GM19035 (cell line): ENCODE measurements at regions not wholly inside any gene's neighbourhood (a gene's known extent, or its start where the extent isn't known, plus 50 kb on each side); places are given as distances from the start of the nearest gene placed in this dataset.
A peak's percentile ranks its signal among the peaks of the same experiment; 100 is the strongest.
"Not testable (repeated sequence)": the region's sequence is repeated elsewhere in the genome, so short reads cannot be mapped to it uniquely, and the experiment has no call there.

Experiments
- ATAC-seq: cut with Tn5 transposase; IDR thresholded peaks from one replicate; pipeline ENCODE4 v1.9.1; 2021; ENCODE audit not compliant: unreplicated experiment

DNA sequence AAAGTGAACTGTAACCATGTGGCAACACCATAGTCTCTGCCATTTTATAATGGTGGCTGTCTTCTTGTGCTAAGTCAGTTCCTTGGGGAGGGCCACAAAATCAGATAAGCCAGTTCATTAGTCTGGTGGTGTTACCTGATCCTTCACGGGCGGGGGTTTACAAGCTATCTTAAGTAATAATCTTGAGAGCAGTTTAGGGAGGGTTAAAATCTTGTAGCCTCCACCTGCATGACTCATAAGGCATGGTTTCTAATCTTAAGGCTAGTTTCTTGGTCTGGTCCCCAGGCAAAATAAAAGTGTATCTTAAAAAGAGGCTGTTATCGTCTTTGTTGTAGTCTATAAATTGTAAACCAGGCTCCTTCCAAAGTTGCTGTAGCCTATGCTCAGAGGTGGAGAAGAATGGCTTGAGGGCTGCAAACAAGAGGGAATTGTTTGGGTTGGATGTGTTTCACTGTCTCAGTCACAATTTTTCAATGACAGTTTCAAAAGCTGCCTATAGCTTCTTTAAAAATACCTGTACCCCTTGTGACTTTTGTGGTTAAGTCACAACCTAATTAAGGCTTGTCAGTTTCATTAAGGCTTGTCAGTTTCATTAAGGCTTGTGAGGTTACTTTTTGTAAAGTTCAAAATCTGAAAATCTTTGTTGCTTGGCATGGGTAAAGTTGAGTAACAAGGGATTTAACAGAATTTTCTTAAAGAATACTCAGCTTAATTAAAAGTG lies 135.7 kb downstream of the RPS4Y2 start:
- peak; percentile 94 for ATAC-seq

GRCh38 chrY:20925350-20926091 lies 169.6 kb downstream of the RPS4Y2 start:
- ATAC-seq: not testable (repeated sequence)

GRCh38 chrY:20929691-20930342 lies 173.9 kb downstream of the RPS4Y2 start:
- ATAC-seq: no peak

DNA sequence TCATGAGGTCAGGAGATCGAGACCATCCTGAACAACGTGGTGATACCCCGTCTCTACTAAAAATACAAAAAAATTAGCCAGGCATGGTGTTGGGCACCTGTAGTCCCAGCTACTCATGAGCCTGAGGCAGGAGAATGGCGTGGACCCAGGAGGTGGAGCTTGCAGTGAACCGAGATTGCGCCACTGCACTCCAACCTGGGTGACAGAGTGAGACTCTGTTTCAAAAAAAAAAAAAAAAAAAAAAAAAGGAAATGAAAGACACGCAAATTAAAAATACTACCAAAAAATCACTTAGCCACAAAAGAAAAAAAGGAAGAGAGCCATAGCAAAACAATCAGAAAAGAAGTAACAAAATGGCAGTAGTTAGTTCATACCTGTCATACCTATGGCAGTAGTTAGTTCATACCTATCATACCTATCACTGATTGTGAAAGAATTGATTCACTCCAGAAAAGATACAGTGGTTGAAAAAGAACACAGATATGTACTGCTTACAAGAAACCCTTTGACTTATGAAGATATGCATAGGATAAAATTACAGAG lies 180.9 kb downstream of the RPS4Y2 start:
- not testable (repeated sequence) for ATAC-seq

GRCh38 chrY:20961512-20961911 lies 205.6 kb downstream of the RPS4Y2 start:
- no peak for ATAC-seq

DNA sequence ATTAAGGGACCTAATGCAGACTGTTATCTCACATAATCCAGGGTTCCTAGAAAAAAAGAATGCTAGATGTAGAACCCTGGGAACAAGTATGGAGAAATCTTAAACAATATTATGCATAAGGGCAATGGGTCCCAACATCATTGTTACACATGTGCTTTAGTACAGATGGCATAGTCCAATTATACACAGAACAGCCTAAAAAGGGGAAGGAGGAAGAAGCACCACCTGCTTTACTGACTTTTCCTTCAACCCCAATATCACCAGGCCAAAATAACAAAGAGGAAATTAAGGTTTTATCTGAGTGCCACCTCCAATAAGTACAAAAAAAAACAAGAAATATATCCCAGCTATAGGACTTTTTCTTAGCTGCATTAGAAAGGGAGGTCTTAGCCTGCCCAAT lies 211.9 kb downstream of the RPS4Y2 start:
- no peak for ATAC-seq

DNA sequence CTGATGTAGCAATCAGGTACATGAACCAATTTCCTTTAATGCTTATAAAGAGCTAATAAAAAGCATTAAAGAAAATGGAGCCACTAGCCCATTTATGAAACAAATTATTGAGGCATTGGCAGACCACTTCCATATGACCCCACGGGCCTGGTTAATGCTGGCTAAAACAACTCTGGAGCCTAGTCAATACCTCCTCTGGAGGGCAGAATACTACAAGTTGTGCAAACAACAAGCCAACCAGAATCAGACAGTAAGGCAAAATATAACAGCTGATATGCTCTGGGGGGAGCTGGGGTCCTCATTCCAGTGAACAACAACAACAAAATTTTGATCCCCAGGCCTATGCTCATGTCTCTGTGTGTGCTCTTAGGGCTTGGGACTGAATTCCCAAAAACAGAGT lies 212.3 kb downstream of the RPS4Y2 start:
- no peak for ATAC-seq

DNA sequence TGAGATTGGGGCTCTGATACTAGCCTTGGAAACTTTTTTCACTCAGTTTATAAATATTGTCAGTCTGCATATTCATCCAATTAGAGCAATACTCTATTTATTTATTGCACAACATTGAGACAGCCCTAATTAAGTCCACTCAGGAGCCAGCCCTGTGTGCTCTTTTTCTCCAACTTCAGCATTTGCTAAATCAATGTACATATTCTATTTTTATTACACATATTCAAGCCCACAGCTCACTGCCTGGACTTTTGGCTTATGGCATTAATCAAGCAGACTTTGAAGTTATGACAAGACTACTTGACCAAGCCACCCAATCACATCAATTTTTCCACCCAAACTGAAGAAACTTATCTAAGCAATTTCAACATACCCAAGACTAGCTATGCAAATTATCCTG lies 215.5 kb downstream of the RPS4Y2 start:
- ATAC-seq: no peak

GRCh38 chrY:20986037-20986436 lies 230.1 kb downstream of the RPS4Y2 start:
- no peak for ATAC-seq

GRCh38 chrY:20990123-20990522 lies 234.2 kb downstream of the RPS4Y2 start:
- no peak for ATAC-seq

DNA sequence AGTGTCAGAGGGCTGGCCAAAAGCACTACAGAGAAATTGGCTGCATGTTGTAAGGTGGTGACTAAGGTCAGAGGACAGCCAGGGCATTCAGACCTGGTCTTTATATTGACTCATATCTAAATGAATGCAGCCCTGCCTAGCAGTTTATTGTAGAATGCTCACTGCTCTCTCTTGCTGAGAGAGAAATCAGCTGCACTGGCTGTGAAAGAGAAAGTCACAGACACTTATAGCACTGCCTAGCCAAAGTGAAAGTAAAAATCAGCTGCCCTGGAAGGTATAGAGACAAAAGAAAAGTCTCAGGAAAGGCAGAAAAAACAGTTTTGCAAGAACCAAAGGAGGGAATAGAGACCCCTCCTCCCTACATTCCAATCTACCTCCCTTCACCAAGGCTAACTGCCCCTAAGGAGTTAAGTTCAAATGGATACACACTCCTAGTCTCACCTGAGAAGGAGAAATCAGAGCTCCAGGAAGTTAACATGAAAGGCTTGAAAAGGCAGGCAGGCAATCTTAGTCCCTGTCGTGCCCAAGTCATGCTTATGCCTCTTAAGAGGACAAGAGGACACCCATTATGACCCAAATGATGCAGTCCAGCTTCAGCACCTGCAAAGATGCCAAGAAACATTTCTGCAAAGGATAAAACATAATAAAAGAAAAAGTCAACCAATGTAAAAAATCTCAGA lies 235.1 kb downstream of the RPS4Y2 start:
- peak; percentile 94 for ATAC-seq

- no peak for ATAC-seq
Measured at GRCh38 chrY:20997355-20997754, 241.4 kb downstream of the RPS4Y2 start.

DNA sequence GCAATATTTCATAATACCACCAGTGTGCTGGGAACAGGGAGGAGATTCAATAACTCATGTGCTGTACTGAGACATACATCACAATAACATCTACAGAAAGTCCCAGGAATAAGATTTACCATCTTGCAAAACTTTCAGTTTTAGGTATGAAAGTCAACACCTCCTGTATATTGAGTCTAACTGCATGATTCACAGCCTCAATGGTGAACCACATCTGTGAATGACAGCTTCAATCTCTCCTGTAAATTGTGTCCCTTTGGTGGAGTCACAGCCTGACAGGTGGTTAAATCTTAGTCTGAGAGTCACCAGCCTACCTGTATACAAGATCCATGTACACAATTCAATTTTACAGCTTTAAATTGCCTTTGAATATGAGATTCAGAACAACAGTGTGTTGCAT lies 242.1 kb downstream of the RPS4Y2 start:
- ATAC-seq: no peak

GRCh38 chrY:20998483-20998882 lies 242.6 kb downstream of the RPS4Y2 start:
- ATAC-seq: no peak

DNA sequence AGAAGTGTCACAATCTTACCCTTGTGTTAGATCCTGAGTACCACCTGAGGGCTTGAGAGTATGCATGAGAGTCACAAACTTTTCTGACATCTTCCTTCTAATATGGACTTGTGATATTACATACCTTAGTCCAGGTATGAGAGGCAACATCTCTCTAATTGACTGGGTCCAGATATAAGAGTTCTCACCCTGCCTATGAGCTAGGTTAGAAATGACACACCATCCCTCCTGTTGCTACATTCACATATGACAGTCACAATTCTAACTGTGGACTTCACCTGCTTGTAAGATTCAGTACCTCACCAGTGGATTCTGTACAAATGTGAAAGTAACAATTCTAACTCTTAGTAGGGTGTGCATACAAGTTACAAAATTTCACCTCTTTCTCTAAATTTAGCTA lies 245.2 kb downstream of the RPS4Y2 start:
- ATAC-seq: no peak

DNA sequence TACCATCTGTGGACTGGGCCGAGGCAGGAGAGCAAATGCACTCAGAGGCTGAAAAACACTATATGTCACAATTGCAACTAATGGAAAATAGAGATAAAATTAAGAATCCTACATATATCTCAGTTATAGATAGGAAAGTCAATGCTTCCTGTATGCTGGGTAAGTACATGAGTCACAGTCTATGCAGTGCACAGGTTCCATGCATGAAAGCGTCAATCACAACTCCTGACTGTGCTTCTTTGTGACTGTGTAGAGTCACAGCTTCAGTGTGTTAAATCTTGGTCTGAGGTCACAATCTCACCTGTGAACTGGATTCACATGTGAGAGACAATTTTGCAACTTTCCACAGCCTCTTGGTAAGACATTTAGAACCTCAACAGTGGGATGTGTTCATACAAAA lies 247.2 kb downstream of the RPS4Y2 start:
- ATAC-seq: no peak

DNA sequence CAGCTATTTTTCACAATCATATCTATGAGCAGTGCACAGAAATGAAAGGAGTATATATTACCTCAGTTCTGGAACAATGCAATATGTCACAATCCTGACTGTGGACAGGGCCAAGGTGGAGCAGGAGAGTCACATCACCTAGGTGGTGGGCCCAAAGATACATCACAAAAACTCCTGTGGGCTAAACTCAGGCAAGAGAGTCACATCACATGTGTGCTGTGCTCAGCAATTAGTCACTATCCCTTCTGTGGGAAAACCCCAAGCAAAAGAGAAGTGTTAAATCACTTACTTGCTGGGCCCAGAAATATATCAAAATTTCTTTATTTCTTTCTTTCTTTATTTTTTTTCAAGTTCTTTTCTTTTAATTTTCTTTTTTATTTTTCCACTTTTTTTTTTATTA lies 249.6 kb downstream of the RPS4Y2 start:
- ATAC-seq: no peak

- no peak for ATAC-seq
Measured at GRCh38 chrY:21021811-21022210, 265.9 kb downstream of the RPS4Y2 start.

DNA sequence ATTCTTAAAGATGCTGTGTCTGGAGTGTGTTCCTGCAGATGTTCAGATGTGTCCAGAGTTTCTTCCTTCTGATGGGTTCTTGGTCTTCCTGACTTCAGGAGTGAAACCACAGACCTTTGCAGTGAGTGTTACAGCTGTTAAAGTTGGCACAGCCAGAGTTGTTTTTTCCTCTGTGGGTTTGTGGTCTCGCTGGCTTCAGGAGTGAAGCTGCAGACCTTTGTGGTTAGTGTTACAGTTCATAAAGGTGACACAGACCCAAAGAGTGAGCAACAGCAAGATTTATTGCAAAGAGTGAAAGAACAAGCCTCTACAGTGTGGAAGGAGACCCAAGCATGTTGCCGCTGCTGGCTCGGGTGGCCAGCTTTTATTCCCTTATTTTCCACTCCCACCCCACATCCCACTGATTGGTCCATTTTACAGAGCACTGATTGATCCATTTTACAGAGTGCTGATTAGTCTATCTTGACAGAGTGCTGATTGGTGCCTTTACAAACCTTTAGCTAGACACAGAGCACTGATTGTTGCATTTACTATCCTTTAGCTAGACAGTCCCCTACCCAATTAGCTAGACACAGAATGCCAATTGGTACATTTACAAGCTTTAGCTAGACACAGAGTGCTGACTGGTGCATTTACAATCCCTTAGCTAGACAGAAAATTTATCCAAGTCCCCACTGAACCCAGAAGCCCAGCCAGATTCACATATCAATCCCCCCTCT lies 266.6 kb downstream of the RPS4Y2 start:
- no peak for ATAC-seq

GRCh38 chrY:21023906-21024305 lies 268.0 kb downstream of the RPS4Y2 start:
- no peak for ATAC-seq

DNA sequence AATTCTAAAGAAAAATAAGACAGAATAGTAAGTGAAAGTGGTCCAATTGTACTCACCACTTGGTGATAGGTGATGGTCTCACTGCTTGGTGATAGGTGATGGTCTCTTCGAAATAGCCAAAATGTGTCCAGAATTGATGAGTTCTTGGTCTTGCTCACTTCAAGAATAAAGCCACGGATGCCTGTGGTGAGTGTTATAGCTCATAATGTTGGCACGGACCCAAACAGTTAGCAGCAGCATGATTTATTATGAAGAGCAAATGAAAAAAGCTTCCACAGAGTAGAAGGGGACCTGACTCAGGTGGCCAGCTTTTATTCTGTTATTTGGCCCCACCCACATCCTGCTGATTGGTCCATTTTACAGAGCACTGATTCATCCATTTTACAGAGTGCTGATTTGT lies 272.6 kb downstream of the RPS4Y2 start:
- no peak for ATAC-seq
